Fibroblast of villous mesenchyme (primary cell): ENCODE measurements at regions not wholly inside any gene's neighbourhood (a gene's known extent, or its start where the extent isn't known, plus 50 kb on each side); places are given as distances from the start of the nearest gene placed in this dataset.

Source experiments
- DNase-seq: peaks from one replicate; pipeline ENCODE4 v3.0.0-alpha.2; 2010; ENCODE audit warnings: low read depth
- H3K4me3 ChIP-seq: 2 replicates; pipeline ENCODE4 v1.5.1; 2011; ENCODE audit warnings: low read depth, mild to moderate bottlenecking, low read length
- TF ChIP-seq, protein P1 (sequence below): IDR thresholded peaks from 2 replicates; pipeline ENCODE4 v1.5.1; 2012; ENCODE audit warnings: low read depth, mild to moderate bottlenecking, low read length; ENCODE audit not compliant: insufficient read depth

DNA sequence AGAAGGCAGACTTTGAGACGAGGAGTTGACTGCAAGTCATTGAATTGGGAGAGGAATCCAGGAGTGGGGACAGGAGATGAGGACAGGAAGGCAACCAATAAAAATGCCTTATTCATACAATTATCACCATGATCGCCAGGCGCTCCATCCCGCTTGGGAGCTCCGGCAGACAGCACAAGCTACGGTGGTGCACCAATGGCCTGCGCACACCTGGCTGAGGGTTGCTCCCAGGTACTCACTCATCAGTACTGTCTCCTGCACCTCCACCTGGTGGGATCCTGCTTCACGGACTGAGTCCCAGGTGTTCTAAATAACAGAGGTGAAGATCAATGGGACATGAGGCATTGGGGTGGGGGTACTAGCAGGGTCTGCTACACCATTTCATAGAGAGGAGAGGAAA, 160.0 kb upstream of the TNRC6C start:
- DNase-seq, result no peak
- no peak overlapping the region for H3K4me3 ChIP-seq
- TF ChIP-seq, protein P1, sequence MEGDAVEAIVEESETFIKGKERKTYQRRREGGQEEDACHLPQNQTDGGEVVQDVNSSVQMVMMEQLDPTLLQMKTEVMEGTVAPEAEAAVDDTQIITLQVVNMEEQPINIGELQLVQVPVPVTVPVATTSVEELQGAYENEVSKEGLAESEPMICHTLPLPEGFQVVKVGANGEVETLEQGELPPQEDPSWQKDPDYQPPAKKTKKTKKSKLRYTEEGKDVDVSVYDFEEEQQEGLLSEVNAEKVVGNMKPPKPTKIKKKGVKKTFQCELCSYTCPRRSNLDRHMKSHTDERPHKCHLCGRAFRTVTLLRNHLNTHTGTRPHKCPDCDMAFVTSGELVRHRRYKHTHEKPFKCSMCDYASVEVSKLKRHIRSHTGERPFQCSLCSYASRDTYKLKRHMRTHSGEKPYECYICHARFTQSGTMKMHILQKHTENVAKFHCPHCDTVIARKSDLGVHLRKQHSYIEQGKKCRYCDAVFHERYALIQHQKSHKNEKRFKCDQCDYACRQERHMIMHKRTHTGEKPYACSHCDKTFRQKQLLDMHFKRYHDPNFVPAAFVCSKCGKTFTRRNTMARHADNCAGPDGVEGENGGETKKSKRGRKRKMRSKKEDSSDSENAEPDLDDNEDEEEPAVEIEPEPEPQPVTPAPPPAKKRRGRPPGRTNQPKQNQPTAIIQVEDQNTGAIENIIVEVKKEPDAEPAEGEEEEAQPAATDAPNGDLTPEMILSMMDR, result no peak

DNA sequence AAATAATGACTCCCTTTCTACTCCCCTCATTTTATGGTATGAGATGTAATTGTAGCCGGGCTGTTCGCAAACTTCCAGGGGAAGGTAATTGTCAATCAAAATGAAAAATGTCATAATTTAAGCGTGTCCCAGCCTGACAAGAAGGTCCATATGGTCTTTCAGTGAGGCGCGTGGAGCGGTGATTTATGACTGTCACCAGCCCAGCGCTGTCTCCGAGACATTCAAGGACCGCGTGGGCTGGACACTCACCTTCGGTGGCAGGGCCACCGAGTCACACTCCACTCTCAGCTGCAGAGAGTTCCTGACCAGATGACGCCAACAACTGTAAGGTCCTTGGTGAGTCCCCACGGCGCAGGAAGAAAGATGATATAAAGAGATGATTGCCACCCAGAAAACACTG, 157.7 kb upstream of the TNRC6C start:
- no peak overlapping the region for H3K4me3 ChIP-seq
- TF ChIP-seq, protein P1, result no peak
- no peak for DNase-seq

DNA sequence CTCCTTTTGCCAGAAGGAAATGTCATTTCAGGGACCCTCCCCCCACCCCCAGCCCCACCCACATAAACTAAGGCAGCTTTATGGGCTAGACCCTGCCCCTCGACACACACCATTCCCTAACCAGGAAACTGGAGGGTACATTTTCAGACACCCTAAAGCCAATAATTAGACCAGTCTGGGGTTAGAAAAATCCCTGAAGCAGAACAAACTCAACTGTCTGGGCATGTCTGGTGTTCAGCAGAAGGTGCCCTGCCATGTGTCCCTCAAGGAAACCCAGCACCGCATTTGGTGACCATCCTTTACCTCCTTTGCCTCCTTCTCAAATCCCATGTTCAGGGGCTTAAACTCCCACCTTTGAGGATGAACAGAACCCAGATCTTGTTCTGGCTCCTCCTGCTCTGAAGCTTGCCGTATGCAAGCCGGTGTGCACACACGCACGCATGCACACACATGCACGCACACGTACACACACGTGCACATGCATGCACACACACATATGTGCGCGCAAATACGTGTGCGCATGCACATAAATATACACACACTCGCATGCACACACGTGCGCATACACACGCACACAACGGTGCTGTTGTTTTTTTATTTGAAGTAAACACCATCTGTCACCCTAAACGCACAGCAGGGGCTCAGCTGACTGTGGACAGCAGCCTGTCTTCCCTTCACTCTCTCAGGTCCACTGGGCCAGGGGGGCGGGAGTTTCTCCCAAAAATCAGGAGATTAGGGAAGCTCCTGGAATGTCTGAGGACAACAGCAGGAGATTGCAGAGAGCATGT, 156.8 kb upstream of the TNRC6C start:
- DNase-seq, result no peak
- H3K4me3 ChIP-seq, result no peak overlapping the region
- TF ChIP-seq, protein P1, result no peak

GRCh38 chr17:77802333-77802615, 156.2 kb upstream of the TNRC6C start:
- TF ChIP-seq, protein P1, result no peak
- no peak for DNase-seq
- H3K4me3 ChIP-seq, result no peak overlapping the region

DNA sequence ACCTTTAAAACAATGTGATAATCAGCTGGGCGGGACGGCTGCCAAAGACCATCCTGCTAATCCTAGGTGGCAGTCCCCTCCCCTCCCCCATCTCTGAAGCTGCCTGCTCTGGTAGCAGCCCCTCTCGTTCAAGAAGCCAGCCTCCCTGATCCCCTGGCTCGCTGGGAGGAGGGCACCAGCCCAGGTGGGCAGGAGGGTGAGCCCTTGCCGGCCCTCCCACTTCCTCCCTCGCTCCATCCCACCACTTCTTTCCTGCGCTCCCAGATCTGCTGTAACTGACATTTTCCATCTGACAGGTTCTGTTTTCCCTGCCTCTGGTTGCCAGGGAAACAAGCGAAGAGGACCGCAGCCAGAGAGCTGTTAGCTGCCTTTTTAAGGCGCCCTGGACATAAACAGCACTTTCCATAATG, 155.7 kb upstream of the TNRC6C start:
- H3K4me3 ChIP-seq, result no peak overlapping the region
- DNase-seq, result no peak

DNA sequence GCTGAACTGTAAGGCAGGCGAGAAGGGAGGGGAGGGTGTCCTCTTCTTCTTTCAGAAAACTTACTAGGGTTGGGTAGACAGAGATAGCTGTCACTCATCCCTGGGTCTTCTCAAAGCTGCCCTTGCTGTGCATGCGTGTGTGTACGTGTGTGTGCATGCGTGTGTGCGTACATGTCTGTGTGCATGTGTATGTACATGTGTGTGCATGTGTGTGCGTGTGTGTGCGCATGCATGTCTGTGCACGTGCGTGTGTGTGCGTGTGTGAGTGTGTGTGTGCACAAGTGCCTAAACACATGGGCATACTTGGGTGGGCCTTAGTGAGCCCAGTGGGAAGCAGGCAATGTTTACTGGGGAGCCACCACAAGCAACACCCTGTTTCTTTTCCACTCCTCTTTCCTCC, 154.8 kb upstream of the TNRC6C start:
- TF ChIP-seq, protein P1, result no peak
- no peak for DNase-seq
- H3K4me3 ChIP-seq, result no peak overlapping the region

More for the DNA sequence above, 155.7 kb upstream of the TNRC6C start:
- TF ChIP-seq, protein P1, result no peak
